ACC112 (cell line): ENCODE measurements at regions not wholly inside any gene's neighbourhood (a gene's known extent, or its start where the extent isn't known, plus 50 kb on each side); places are given as distances from the start of the nearest gene placed in this dataset.
"Not testable (repeated sequence)": the region's sequence is repeated elsewhere in the genome, so short reads cannot be mapped to it uniquely, and the experiment has no call there.

Experiments
- H2AFZ ChIP-seq: fragments of 200-600 bp; sonication (generic); one replicate; pipeline ENCODE4 v1.6.0; 2017; ENCODE audit warnings: antibody characterized with exemption, low read length; ENCODE audit not compliant: unreplicated experiment
- H3K27ac ChIP-seq: fragments of 200-600 bp; sonication (generic); 2 replicates; pipeline ENCODE4 v1.5.1; 2014; ENCODE audit warnings: low read depth, mild to moderate bottlenecking, antibody characterized with exemption, low read length, moderate library complexity
- H3K27me3 ChIP-seq: fragments of 200-600 bp; sonication (generic); 2 replicates; pipeline ENCODE4 v1.6.1; 2014; ENCODE audit warnings: mild to moderate bottlenecking, antibody characterized with exemption, low read length, moderate library complexity, mixed read lengths; ENCODE audit not compliant: insufficient read depth
- H3K36me3 ChIP-seq: fragments of 200-600 bp; sonication (generic); 2 replicates; pipeline ENCODE4 v1.6.1; 2016; ENCODE audit warnings: mild to moderate bottlenecking, antibody characterized with exemption, low read length, moderate library complexity, mixed read lengths; ENCODE audit not compliant: insufficient read depth
- H3K4me1 ChIP-seq: fragments of 200-600 bp; sonication (generic); one replicate; pipeline ENCODE4 v1.6.1; 2016; ENCODE audit warnings: low read length, mixed read lengths; ENCODE audit not compliant: insufficient read depth, unreplicated experiment, control insufficient read depth
- H3K4me3 ChIP-seq: fragments of 200-600 bp; sonication (generic); 2 replicates; pipeline ENCODE4 v1.5.1; 2014; ENCODE audit warnings: mild to moderate bottlenecking, low read depth, low read length
- H3K79me2 ChIP-seq: fragments of 200-600 bp; sonication (generic); one replicate; pipeline ENCODE4 v1.6.0; 2016; ENCODE audit warnings: low read length; ENCODE audit not compliant: control insufficient read depth, unreplicated experiment, insufficient read depth

DNA sequence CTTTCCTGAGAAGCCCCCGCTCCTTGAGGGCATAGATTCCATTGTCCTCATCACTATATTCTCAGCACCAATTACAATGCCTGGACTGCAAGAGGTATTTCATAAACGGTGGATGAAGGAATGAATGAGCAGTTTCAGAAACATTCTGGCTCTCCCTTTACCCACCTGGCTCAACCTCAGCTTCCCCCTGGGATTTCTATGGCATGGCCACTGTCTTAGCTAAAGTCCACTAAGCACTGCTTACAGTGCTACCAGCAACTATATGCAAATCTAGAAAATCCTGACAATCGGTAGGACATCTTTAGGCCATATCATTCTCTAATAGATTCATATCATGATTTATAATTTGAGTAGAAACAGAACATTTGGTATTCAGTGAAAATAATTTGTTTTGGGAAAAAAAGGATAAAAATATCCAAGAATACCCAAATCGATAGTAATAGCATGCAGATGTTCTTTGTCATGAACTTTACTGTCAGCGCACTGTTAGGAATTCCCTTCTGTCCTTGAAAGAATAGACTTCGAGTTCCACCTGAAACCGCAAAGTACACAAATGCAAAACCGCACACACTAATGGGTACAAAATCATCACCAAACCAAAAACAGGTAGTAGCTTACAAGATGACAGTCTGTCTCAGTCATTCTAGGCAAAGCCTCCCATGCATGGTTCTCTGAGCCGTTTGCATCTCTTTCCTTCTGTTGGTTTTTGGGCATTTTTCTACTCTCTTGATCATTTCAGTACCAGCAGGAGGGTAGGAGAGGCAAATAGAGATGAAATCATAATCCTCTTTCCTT is 303.6 kb upstream of the ID2 start:
- Histone ChIP-seq H3K4me3 (no peak overlapping the region), H3K4me1 (no peaks in the 10 kb centered on the region), H2AFZ (no peak overlapping the region)

GRCh38 chr2:8379128-8379527 is 302.7 kb upstream of the ID2 start:
- peaks cover 10% of the 10 kb centered on the region; the same call in 1 of the 2 replicates for H3K27me3 ChIP-seq
- H3K4me1 ChIP-seq = no peaks in the 10 kb centered on the region
- no peaks in the 10 kb centered on the region for H3K79me2 ChIP-seq
- no peaks in the 10 kb centered on the region for H3K36me3 ChIP-seq
- no peak overlapping the region for H2AFZ ChIP-seq
- H3K4me3 ChIP-seq = no peak overlapping the region
- no peak overlapping the region for H3K27ac ChIP-seq

More for the DNA sequence above, 303.6 kb upstream of the ID2 start:
- H3K27me3 ChIP-seq = peaks cover 11% of the 10 kb centered on the region; the same call in 1 of the 2 replicates
- no peaks in the 10 kb centered on the region for H3K79me2 ChIP-seq
- no peak overlapping the region for H3K27ac ChIP-seq
- H3K36me3 ChIP-seq = no peaks in the 10 kb centered on the region

DNA sequence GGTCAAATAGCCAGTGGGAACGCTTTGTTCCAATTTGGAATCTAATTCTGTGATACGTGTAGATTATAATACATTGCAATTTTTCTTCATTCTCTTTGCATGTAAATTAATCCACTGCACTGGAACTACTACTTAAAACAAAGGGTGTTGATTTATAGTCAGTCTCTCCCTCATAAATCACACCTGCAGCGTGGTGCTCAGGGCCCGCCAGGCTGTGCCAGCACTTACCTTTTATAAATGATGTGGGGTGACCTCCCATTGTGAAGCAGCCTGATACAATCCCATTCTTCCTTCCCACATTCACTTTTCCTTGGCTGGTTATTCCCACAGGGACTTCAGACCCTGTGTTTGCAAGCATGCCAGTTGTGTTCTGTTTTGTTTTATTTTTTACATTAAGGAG is 302.3 kb upstream of the ID2 start:
- no peak overlapping the region for H3K4me3 ChIP-seq
- H3K4me1 ChIP-seq = no peaks in the 10 kb centered on the region
- peaks cover 10% of the 10 kb centered on the region; the same call in 1 of the 2 replicates for H3K27me3 ChIP-seq
- H3K36me3 ChIP-seq = no peaks in the 10 kb centered on the region
- no peak overlapping the region for H3K27ac ChIP-seq
- H3K79me2 ChIP-seq = no peaks in the 10 kb centered on the region
- no peak overlapping the region for H2AFZ ChIP-seq

- no peaks in the 10 kb centered on the region for H3K36me3 ChIP-seq
- no peaks in the 10 kb centered on the region for H3K4me1 ChIP-seq
- H3K27me3 ChIP-seq = peaks cover 10% of the 10 kb centered on the region; the same call in 1 of the 2 replicates
- no peak overlapping the region for H3K4me3 ChIP-seq
- no peak overlapping the region for H3K27ac ChIP-seq
- no peak overlapping the region for H2AFZ ChIP-seq
- no peaks in the 10 kb centered on the region for H3K79me2 ChIP-seq
Observed at GRCh38 chr2:8380026-8380425, 301.8 kb upstream of the ID2 start.

DNA sequence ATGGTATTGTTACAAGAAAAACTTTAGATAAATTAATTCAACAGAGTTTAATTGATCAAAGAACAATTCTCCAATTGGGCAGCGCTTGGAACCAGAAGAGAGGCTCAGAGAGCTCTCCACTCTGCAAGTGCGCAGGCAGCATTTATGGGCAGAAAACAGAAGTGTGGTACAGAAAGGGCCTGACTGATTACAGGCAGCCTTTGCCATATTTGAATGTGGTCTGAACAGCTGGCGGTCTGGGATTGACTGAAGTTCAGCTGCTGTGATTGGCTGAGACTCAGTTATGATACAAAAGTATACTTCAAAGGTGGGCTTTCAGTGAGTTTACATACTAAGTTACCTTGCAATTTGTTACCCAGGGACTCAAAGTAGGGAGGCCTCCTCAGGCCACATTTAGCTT is 301.3 kb upstream of the ID2 start:
- Histone ChIP-seq H2AFZ (no peak overlapping the region), H3K27me3 (peaks cover 10% of the 10 kb centered on the region; the same call in 1 of the 2 replicates), H3K4me3 (no peak overlapping the region), H3K4me1 (no peaks in the 10 kb centered on the region), H3K27ac (no peak overlapping the region), H3K79me2 (no peaks in the 10 kb centered on the region), H3K36me3 (no peaks in the 10 kb centered on the region)

DNA sequence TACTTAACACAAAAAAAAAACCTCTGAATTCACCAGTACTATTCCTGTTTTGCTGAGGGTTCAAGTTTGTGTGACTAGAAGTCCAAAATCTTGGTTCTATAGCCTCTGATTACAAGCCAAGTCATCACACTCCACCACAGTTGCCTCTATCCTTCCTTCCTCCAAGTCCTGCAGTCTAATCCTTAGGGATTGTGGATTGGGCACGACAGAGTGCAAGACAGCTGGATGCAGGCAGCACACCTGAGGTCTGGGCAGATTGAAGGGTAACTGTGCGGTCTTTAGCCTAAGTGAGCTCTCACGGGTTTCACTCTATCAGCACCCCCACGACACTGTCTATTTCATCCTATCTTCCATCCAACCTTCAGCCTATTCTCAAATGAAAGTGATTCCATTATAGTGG is 299.4 kb upstream of the ID2 start:
- H3K36me3 ChIP-seq = no peaks in the 10 kb centered on the region
- peaks cover 10% of the 10 kb centered on the region; the same call in 1 of the 2 replicates for H3K27me3 ChIP-seq
- no peaks in the 10 kb centered on the region for H3K79me2 ChIP-seq
- H3K27ac ChIP-seq = no peak overlapping the region
- H3K4me1 ChIP-seq = no peaks in the 10 kb centered on the region
- no peak overlapping the region for H3K4me3 ChIP-seq
- no peak overlapping the region for H2AFZ ChIP-seq

DNA sequence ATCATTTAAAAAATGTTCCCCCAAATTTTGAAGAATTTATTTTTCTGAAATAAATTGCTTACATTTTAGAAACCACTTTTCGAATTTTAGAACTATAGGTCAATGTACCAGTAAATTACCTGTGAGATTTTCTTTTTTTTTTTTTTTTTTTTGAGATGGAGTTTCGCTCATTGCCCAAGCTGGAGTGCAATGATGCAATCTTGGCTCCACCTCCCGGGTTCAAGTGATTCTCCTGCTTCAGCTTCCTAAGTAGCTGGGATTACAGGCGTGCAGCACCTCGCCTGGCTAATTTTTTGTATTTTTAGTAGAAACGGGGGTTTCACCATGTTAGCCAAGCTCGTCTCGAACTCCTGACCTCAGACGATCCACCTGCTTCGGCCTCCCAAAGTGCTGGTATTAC is 295.1 kb upstream of the ID2 start:
- H3K27me3 ChIP-seq, H2AFZ ChIP-seq, H3K4me3 ChIP-seq, H3K79me2 ChIP-seq, H3K27ac ChIP-seq, H3K36me3 ChIP-seq: not testable (repeated sequence)
- peaks cover 11% of the 10 kb centered on the region for H3K4me1 ChIP-seq

GRCh38 chr2:8388781-8389180 is 293.1 kb upstream of the ID2 start:
- H3K36me3 ChIP-seq = no peaks in the 10 kb centered on the region
- H2AFZ ChIP-seq = no peak overlapping the region
- H3K4me3 ChIP-seq = no peak overlapping the region
- peaks cover 11% of the 10 kb centered on the region for H3K4me1 ChIP-seq
- H3K79me2 ChIP-seq = no peaks in the 10 kb centered on the region
- H3K27me3 ChIP-seq = no peaks in the 10 kb centered on the region
- no peak overlapping the region for H3K27ac ChIP-seq

GRCh38 chr2:8389431-8390108 is 292.3 kb upstream of the ID2 start:
- no peaks in the 10 kb centered on the region for H3K27me3 ChIP-seq
- H2AFZ ChIP-seq = no peak overlapping the region

DNA sequence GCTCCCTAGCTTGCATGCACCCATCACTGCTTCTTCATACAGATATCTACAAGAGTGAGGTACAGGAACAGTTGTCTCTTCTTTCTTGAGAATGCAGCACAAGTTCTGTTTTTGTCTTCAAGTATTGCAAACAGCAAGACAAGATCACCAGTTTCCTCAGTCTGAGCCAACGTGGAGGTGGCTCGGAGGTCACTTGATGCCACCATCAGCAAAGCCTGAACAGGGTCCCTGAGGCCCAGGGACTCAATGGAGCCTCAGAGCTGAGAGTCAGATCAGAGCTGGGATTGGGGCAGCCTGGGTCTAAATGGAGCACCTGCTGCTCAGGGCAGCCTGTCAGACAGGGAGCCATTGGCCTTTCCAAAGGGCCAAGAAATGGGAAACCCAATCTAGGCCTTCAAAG is 290.7 kb upstream of the ID2 start:
- no peaks in the 10 kb centered on the region for H3K36me3 ChIP-seq
- no peaks in the 10 kb centered on the region for H3K27me3 ChIP-seq
- H3K4me1 ChIP-seq = peaks cover 11% of the 10 kb centered on the region
- H3K4me3 ChIP-seq = no peak overlapping the region
- no peak overlapping the region for H3K27ac ChIP-seq
- H2AFZ ChIP-seq = no peak overlapping the region
- no peaks in the 10 kb centered on the region for H3K79me2 ChIP-seq

More at GRCh38 chr2:8389431-8390108, 292.3 kb upstream of the ID2 start:
- H3K79me2 ChIP-seq = no peaks in the 10 kb centered on the region
- H3K4me1 ChIP-seq = peaks cover 11% of the 10 kb centered on the region
- H3K4me3 ChIP-seq = no peak overlapping the region
- no peaks in the 10 kb centered on the region for H3K36me3 ChIP-seq
- H3K27ac ChIP-seq = no peak overlapping the region

DNA sequence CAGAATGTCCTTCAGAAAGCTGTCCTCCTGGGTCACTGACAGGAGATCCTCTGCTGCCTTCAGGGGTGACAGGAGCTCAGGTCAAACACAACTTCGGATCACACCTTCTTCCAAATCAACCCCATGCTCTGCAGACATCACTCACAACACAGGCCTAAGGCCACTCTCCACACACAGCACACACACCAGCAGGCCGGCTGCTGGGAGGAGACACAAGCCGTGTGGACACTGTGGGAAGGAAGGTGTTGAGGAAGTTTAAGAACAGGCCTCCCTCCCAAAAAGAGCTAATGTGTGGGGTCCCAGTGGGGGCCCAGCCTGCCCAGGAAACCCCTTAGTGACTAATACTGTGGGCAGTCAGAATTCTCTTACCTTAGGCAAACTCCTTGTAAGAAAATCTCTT is 290.3 kb upstream of the ID2 start:
- no peak overlapping the region for H3K4me3 ChIP-seq
- no peaks in the 10 kb centered on the region for H3K36me3 ChIP-seq
- no peak overlapping the region for H3K27ac ChIP-seq
- H2AFZ ChIP-seq = no peak overlapping the region
- H3K4me1 ChIP-seq = peaks cover 11% of the 10 kb centered on the region
- H3K79me2 ChIP-seq = no peaks in the 10 kb centered on the region
- H3K27me3 ChIP-seq = no peaks in the 10 kb centered on the region
